Activated CD8-positive, alpha-beta T cell treated with anti-CD3 and anti-CD28 coated beads for 36 hours (primary cell): ENCODE measurements at regions not wholly inside any gene's neighbourhood (a gene's known extent, or its start where the extent isn't known, plus 50 kb on each side); places are given as distances from the start of the nearest gene placed in this dataset.

Experiments
- ATAC-seq: fragments of 200-7000 bp; cut with Tn5 transposase; one replicate; pipeline ENCODE4 v1.10.0; 2021; ENCODE audit warnings: mild to moderate bottlenecking, moderate library complexity
- CTCF ChIA-PET: fragments of 350-600 bp; sonication (Branson Sonifier 250); formaldehyde crosslinking; loops from one replicate; lab custom pipeline; 2021; ENCODE audit warnings: antibody characterized with exemption; lab: Charles Lee
- POLR2A ChIA-PET: fragments of 350-600 bp; sonication (Branson Sonifier 250); formaldehyde crosslinking; loops from one replicate; lab custom pipeline; 2021; ENCODE audit warnings: antibody characterized with exemption; lab: Charles Lee
- DNase-seq: peaks from one replicate; pipeline ENCODE4 v3.0.0-alpha.2; 2020
- H3K27ac Mint-ChIP-seq: one replicate; pipeline ENCODE4 v1.8.0; 2021; ENCODE audit warnings: mild to moderate bottlenecking, mixed read lengths
- H3K27me3 Mint-ChIP-seq: one replicate; pipeline ENCODE4 v1.8.0; 2021; ENCODE audit warnings: mixed read lengths
- H3K36me3 Mint-ChIP-seq: one replicate; pipeline ENCODE4 v1.8.0; 2021; ENCODE audit warnings: low read depth, mixed read lengths
- H3K4me1 Mint-ChIP-seq: one replicate; pipeline ENCODE4 v1.8.0; 2021; ENCODE audit warnings: low read depth, mixed read lengths
- H3K4me3 Mint-ChIP-seq: one replicate; pipeline ENCODE4 v1.8.0; 2021; ENCODE audit warnings: mild to moderate bottlenecking, moderate library complexity, mixed read lengths
- H3K9me3 Mint-ChIP-seq: one replicate; pipeline ENCODE4 v1.8.0; 2021; ENCODE audit warnings: mixed read lengths
- intact Hi-C: fragments of 100-400 bp; cut with micrococcal nuclease; formaldehyde crosslinking; loops from one replicate; pipeline ENCODE4 v1.10.0; 2022
- TF ChIP-seq, protein P1 (sequence below): fragments of 200-600 bp; IDR thresholded peaks from one replicate; pipeline ENCODE4 v1.8.0; 2022; ENCODE audit warnings: antibody characterized with exemption, mild to moderate bottlenecking

DNA sequence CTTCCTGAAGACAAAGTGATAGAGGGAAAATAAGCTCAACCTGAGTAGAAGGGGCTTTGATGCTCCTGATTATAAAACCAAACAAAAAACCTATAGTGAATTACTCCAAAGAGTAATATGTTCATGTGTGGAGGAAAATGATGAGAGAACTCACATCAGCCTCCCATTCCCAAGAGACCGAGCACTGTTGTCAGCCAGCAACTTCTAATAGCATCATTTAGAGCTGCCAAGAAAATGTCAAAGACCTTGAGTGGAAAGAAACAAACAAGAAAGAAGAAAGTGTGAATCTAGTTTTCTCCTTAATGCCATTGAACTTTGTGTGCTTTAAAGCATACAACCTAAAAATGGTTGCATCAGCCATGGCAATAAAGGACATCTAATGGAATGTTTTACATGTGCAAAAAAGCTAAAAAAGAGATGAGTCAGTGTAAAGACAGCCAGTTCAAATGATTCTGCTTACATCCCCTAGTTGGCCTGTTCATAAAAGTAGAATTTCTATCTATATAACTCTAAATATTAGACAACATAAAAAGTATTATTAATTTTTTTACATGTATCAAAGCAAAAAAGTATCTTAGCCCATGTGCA lies 1066.2 kb downstream of the TDRD15 start:
- DNase-seq (no peak), ATAC-seq (no peak)
- Mint-ChIP-seq H3K27ac (no peak overlapping the region), H3K36me3 (no peaks in the 10 kb centered on the region), H3K27me3 (no peaks in the 10 kb centered on the region), H3K9me3 (peaks cover 14% of the 10 kb centered on the region), H3K4me1 (no peaks in the 10 kb centered on the region), H3K4me3 (no peak overlapping the region)
- ChIA-PET POLR2A (no interaction called here), CTCF (no interaction called here)
- TF ChIP-seq, protein P1, sequence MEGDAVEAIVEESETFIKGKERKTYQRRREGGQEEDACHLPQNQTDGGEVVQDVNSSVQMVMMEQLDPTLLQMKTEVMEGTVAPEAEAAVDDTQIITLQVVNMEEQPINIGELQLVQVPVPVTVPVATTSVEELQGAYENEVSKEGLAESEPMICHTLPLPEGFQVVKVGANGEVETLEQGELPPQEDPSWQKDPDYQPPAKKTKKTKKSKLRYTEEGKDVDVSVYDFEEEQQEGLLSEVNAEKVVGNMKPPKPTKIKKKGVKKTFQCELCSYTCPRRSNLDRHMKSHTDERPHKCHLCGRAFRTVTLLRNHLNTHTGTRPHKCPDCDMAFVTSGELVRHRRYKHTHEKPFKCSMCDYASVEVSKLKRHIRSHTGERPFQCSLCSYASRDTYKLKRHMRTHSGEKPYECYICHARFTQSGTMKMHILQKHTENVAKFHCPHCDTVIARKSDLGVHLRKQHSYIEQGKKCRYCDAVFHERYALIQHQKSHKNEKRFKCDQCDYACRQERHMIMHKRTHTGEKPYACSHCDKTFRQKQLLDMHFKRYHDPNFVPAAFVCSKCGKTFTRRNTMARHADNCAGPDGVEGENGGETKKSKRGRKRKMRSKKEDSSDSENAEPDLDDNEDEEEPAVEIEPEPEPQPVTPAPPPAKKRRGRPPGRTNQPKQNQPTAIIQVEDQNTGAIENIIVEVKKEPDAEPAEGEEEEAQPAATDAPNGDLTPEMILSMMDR = no peak
- intact Hi-C loops = no loop called here

DNA sequence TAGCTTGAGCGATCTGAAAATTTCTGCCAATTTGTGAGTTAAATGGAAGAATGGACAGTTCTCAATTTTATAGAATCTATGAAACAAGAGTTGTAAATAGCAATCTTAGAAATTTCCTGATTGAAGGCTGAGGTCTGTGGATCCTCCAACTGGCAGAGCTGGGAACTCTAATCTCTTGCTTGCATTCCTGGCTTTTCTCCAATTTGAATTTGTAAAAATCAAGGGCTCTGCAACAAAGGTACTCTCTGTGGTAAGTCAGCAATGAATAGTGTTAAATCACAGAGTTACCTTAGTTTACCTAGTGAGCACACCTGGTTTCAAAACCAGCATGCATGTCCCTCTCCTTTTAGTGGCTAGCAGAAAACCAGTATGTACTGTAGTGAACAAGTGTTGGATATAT lies 1070.5 kb downstream of the TDRD15 start:
- ChIA-PET POLR2A (no interaction called here), CTCF (no interaction called here)
- TF ChIP-seq, protein P1 = no peak

DNA sequence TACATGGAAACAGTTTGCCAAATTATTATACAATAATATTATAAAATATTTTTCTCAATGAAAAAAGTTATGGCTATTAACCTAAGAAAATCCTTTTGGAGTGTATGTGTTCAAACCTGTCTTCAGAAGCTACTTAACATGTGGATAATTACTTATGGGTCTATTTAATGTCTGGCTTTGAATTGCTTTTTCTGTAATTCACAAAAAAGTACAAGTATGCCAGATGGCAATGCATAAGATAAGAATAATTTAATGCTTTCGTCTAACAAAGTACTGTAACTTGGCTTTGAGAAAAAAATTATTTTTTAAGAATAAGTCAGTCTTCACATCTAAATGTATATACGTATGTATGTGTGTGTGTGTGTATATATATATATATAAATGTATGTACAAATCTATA lies 1073.0 kb downstream of the TDRD15 start:
- DNase-seq = no peak
- Mint-ChIP-seq H3K4me1 (no peaks in the 10 kb centered on the region), H3K27ac (no peak overlapping the region), H3K4me3 (no peak overlapping the region), H3K27me3 (no peaks in the 10 kb centered on the region), H3K36me3 (no peaks in the 10 kb centered on the region), H3K9me3 (peaks cover 3% of the 10 kb centered on the region)
- intact Hi-C loops = no loop called here
- ATAC-seq = no peak
- CTCF ChIA-PET = no interaction called here
- TF ChIP-seq, protein P1 = no peak
- POLR2A ChIA-PET = no interaction called here

More for the DNA sequence above, 1070.5 kb downstream of the TDRD15 start:
- DNase-seq = no peak
- H3K27ac Mint-ChIP-seq = no peak overlapping the region
- H3K9me3 Mint-ChIP-seq = peaks cover 9% of the 10 kb centered on the region
- intact Hi-C loops = no loop called here
- no peak overlapping the region for H3K4me3 Mint-ChIP-seq
- H3K27me3 Mint-ChIP-seq = no peaks in the 10 kb centered on the region
- ATAC-seq = no peak
- H3K4me1 Mint-ChIP-seq = no peaks in the 10 kb centered on the region
- H3K36me3 Mint-ChIP-seq = no peaks in the 10 kb centered on the region

DNA sequence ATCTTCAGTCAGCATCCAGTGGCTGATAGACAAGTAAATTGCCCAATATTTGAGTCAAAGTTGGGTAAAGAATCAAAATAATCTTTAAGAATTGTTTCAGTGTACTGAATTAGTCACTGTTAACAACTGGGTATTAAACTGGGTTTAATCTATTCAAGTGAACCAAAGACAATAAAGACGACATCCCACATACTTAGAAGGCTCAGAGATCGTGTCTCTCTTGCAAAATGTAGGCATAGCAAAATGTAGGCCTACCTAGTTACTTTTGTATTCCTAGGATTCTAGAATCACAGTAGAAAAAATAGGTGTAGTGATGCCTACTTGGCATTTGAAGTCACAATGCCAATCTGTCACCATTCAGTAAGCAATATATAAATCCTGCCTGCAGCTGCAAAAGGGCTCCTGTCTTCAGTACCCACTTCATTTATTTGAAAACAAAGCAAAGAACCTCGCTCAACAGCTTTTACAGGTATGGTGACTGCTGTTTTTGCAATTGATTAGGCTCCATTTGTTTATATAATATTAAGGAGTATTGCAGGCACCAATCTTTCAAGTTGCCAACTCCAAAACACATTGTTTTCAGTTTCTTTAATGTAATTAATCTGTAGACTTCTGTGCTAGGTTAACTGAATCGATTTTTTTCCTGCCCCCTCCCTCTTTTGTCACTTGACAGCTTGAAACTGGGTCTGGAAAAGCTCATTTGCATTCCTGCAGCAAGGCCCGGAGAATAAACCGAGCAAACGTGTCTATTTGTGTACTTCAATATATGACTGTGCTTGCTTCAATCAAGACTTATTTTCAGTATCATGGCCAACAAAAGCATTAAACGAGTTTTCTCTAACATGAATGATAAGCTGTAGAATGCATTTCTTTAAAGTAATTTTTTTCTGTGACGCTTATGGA lies 1074.9 kb downstream of the TDRD15 start:
- peaks cover 3% of the 10 kb centered on the region for H3K9me3 Mint-ChIP-seq
- H3K4me1 Mint-ChIP-seq = no peaks in the 10 kb centered on the region
- H3K27ac Mint-ChIP-seq = no peak overlapping the region
- POLR2A ChIA-PET = no interaction called here
- DNase-seq (no peak), ATAC-seq (no peak)
- no peaks in the 10 kb centered on the region for H3K36me3 Mint-ChIP-seq
- no peak overlapping the region for H3K4me3 Mint-ChIP-seq
- intact Hi-C loops = no loop called here
- no peaks in the 10 kb centered on the region for H3K27me3 Mint-ChIP-seq
- CTCF ChIA-PET = interaction anchor here (0.9 kb wide), 1 partner anchor 36 kb away, joined by 3 read pairs; no protein-coding TSS in a partner anchor
- TF ChIP-seq, protein P1 = no peak

DNA sequence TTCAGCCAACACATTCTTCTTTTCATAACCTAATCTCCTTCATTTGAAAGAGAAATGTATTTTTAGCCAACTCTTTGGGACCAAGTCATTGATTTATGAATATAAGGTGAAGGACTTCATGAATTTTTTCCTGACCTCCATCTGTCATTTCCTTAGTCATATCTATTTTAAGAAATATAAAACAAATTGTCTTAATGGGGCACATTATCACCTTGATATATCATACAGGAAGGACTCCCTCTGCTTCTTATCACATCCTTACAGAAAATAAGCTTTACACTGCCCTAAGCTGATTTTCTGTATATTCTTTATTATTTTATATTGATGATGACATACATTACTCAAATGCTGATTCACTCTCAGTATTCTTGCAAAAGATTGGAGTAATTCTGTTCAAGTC lies 1076.2 kb downstream of the TDRD15 start:
- H3K4me1 Mint-ChIP-seq = no peaks in the 10 kb centered on the region
- H3K9me3 Mint-ChIP-seq = peaks cover 6% of the 10 kb centered on the region
- DNase-seq (no peak), ATAC-seq (no peak)
- intact Hi-C loops = no loop called here
- no peak overlapping the region for H3K4me3 Mint-ChIP-seq
- ChIA-PET POLR2A (no interaction called here), CTCF (no interaction called here)
- no peak overlapping the region for H3K27ac Mint-ChIP-seq
- H3K36me3 Mint-ChIP-seq = no peaks in the 10 kb centered on the region
- TF ChIP-seq, protein P1 = no peak
- no peaks in the 10 kb centered on the region for H3K27me3 Mint-ChIP-seq
